OCI-LY1 (cell line): ENCODE measurements at regions not wholly inside any gene's neighbourhood (a gene's known extent, or its start where the extent isn't known, plus 50 kb on each side); places are given as distances from the start of the nearest gene placed in this dataset.

Source experiments
- EZH2 ChIP-seq: fragments of 200-600 bp; sonication (generic), shearing (Covaris generic); IDR thresholded peaks from 2 replicates; pipeline ENCODE4 v1.8.0; 2017; ENCODE audit warnings: borderline replicate concordance, mixed run types, mild to moderate bottlenecking, antibody characterized with exemption, low read length, moderate library complexity, mixed read lengths
- TF ChIP-seq, protein P1 (sequence below): fragments of 200-600 bp; sonication (generic), shearing (Covaris generic); IDR thresholded peaks from 2 replicates; pipeline ENCODE4 v1.5.1; 2017; ENCODE audit warnings: mild to moderate bottlenecking, antibody characterized with exemption, low read length, moderate library complexity, mixed read lengths

DNA sequence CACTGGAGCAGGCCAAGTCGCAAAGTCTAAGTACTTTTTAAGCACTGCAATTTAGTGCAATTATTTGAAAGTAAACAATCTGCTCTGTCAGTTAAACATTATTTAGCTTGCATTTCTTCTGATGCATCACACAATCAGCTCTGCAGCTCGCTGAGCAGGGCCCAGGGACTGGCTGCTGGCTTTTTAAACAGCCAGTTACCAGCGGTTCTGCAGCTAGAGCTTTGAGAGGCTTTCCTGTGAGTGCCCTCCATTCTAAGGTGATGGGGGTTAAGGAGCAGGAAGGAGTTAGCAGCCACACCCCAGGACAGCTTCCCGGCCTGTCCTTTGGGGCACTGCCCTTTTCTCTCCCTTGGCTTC lies 154.3 kb downstream of the SALL1 start:
- TF ChIP-seq, protein P1, sequence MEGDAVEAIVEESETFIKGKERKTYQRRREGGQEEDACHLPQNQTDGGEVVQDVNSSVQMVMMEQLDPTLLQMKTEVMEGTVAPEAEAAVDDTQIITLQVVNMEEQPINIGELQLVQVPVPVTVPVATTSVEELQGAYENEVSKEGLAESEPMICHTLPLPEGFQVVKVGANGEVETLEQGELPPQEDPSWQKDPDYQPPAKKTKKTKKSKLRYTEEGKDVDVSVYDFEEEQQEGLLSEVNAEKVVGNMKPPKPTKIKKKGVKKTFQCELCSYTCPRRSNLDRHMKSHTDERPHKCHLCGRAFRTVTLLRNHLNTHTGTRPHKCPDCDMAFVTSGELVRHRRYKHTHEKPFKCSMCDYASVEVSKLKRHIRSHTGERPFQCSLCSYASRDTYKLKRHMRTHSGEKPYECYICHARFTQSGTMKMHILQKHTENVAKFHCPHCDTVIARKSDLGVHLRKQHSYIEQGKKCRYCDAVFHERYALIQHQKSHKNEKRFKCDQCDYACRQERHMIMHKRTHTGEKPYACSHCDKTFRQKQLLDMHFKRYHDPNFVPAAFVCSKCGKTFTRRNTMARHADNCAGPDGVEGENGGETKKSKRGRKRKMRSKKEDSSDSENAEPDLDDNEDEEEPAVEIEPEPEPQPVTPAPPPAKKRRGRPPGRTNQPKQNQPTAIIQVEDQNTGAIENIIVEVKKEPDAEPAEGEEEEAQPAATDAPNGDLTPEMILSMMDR: no peak
- TF ChIP-seq EZH2: no peak
